Left ventricle myocardium inferior (tissue), 1 donor: ENCODE measurements at regions not wholly inside any gene's neighbourhood (a gene's known extent, or its start where the extent isn't known, plus 50 kb on each side); places are given as distances from the start of the nearest gene placed in this dataset.

Experiments used
- DNase-seq: peaks from one replicate; pipeline ENCODE4 v3.0.0-alpha.2; 2020
- H3K27ac ChIP-seq: fragments of 200-600 bp; replicated peaks from 2 replicates; pipeline ENCODE4 v1.8.0; 2021
- H3K27me3 ChIP-seq: fragments of 200-600 bp; 2 replicates; pipeline ENCODE4 v1.8.0; 2021; ENCODE audit warnings: low read depth
- H3K36me3 ChIP-seq: fragments of 200-600 bp; 2 replicates; pipeline ENCODE4 v1.8.0; 2021
- H3K4me1 ChIP-seq: fragments of 200-600 bp; 2 replicates; pipeline ENCODE4 v1.8.0; 2021
- H3K4me3 ChIP-seq: fragments of 200-600 bp; 2 replicates; pipeline ENCODE4 v1.8.0; 2021; ENCODE audit warnings: mild to moderate bottlenecking, moderate library complexity
- H3K9me3 ChIP-seq: fragments of 200-600 bp; replicated peaks from 2 replicates; pipeline ENCODE4 v1.8.0; 2021
- CTCF ChIP-seq: fragments of 200-600 bp; IDR thresholded peaks from 2 replicates; pipeline ENCODE4 v1.8.0; 2021; ENCODE audit warnings: antibody characterized with exemption, mild to moderate bottlenecking, borderline replicate concordance
- intact Hi-C: fragments of 100-400 bp; cut with micrococcal nuclease; formaldehyde crosslinking; loops from one replicate; pipeline ENCODE4 v1.11.0; 2022
- donor health status: DM: no; HTN: yes; CAD: no; lungs with severe emphysema.

DNA sequence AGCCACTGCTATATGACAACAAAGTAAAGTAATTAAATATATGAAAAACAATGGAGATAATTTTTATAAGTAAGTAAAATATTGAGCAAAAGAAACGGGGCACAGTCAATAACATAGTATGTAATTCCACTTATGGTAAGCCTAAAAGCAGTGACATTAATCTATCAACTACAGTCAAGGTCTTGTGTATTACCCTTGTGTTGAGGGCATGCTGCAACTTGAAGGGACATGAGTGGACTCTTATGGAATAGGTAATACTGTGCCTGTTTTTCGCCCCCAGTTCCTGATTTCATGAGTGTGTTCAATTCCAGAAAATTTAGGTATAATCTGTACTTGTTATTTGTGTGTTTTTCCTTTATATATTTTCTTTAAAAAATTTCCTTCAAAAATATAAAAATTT lies 201.3 kb upstream of the SLITRK6 start:
- no peak for DNase-seq
- no peak for TF ChIP-seq CTCF
- intact Hi-C loops = no loop called here
- H3K27me3 ChIP-seq = no peaks in the 10 kb centered on the region
- H3K4me3 ChIP-seq = no peak overlapping the region
- H3K4me1 ChIP-seq = no peaks in the 10 kb centered on the region
- no peak overlapping the region for H3K27ac ChIP-seq
- H3K36me3 ChIP-seq = no peaks in the 10 kb centered on the region
- H3K9me3 ChIP-seq = no peaks in the 10 kb centered on the region

- Histone ChIP-seq H3K27me3 (no peaks in the 10 kb centered on the region), H3K36me3 (no peaks in the 10 kb centered on the region), H3K4me3 (no peak overlapping the region), H3K27ac (no peak overlapping the region), H3K4me1 (no peaks in the 10 kb centered on the region), H3K9me3 (no peaks in the 10 kb centered on the region)
- DNase-seq = no peak
- no peak for TF ChIP-seq CTCF
- intact Hi-C loops = no loop called here
These were observed 198.4 kb upstream of the SLITRK6 start for GRCh38 chr13:85997587-85997986.

DNA sequence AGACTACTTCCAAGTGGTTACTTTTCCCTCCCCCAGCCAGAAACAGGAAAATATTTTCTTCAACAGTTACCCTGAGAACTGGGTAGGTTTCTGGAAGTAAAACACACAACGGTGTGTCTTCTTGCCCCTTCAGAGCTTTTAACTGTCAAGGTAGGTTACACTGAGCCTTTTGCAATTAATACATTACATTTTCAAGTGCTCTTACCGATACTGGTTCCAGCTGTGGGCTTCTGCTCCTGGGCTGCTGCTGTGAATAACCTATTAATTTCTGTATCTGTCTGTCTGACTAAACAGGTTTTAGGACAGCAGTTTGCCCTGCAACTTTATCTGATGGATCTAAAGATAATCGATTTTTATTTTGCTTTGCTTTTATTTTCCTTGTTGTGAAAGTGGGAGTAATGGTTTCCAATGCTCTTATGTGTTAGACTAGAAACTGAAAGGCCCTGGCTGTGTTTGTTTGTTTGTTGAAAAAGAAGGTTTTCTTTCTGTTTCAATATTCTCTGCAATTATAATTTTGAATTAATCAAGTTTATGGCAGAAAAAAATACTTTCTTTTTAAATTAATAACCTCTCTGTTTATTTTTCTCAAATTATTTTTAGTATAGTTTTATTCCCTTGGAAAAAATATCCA lies 196.7 kb upstream of the SLITRK6 start:
- no peak for TF ChIP-seq CTCF
- no peaks in the 10 kb centered on the region for H3K36me3 ChIP-seq
- H3K27ac ChIP-seq = no peak overlapping the region
- H3K4me3 ChIP-seq = no peak overlapping the region
- H3K4me1 ChIP-seq = no peaks in the 10 kb centered on the region
- no peak for DNase-seq
- no peaks in the 10 kb centered on the region for H3K27me3 ChIP-seq
- no peaks in the 10 kb centered on the region for H3K9me3 ChIP-seq
- intact Hi-C loops = no loop called here

DNA sequence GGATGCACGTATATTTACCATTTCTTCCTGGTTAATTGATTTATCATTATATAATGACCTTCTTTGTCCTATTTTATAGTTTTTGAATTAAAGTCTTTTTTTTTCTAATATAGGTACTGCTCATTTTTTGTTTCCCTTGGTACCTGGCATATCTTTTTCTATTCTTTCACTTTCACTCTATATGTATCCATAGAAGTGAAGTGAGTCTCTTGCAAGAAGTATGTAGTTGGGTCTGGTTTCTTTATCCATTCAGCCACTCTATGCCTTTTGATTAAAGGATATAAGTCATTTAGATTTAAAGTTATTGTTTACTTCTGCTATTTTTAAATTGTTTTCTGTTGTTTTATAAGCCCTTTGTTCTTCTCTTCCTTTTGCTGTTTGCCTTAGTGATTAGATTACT lies 194.3 kb upstream of the SLITRK6 start:
- H3K4me3 ChIP-seq = no peak overlapping the region
- H3K36me3 ChIP-seq = no peaks in the 10 kb centered on the region
- no peak for TF ChIP-seq CTCF
- no peaks in the 10 kb centered on the region for H3K4me1 ChIP-seq
- H3K27ac ChIP-seq = no peak overlapping the region
- DNase-seq = no peak
- no peaks in the 10 kb centered on the region for H3K27me3 ChIP-seq
- H3K9me3 ChIP-seq = no peaks in the 10 kb centered on the region
- intact Hi-C loops = no loop called here

DNA sequence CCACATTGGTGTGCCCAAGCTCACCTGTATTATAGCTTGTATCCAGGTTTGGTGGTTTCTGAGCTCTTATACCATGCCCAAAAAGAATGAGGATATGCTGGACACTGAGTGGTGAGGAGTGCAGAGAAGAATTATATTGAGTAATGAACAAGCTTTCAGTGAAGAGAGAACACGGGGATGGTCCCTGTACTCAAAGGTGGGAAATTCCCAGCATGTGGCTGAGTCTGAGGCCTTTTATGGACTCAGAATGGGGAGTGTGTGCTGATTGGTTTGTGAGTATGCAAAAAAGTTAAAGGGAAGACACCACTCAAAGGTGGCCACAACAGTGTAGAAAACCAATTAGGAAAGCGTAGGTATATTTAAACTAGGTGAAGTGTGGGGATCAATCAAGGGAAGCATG lies 191.2 kb upstream of the SLITRK6 start:
- no peak overlapping the region for H3K4me3 ChIP-seq
- H3K27ac ChIP-seq = no peak overlapping the region
- no peaks in the 10 kb centered on the region for H3K4me1 ChIP-seq
- no peaks in the 10 kb centered on the region for H3K9me3 ChIP-seq
- intact Hi-C loops = no loop called here
- no peak for TF ChIP-seq CTCF
- no peaks in the 10 kb centered on the region for H3K36me3 ChIP-seq
- H3K27me3 ChIP-seq = no peaks in the 10 kb centered on the region
- DNase-seq = no peak

GRCh38 chr13:85985797-85986196 lies 186.6 kb upstream of the SLITRK6 start:
- Histone ChIP-seq H3K36me3 (no peaks in the 10 kb centered on the region), H3K9me3 (peaks cover 13% of the 10 kb centered on the region), H3K4me1 (no peaks in the 10 kb centered on the region), H3K4me3 (no peak overlapping the region), H3K27me3 (no peaks in the 10 kb centered on the region), H3K27ac (no peak overlapping the region)
- no peak for DNase-seq
- TF ChIP-seq CTCF = no peak
- intact Hi-C loops = no loop called here
